Femur (tissue), 1 donor: ENCODE measurements at regions not wholly inside any gene's neighbourhood (a gene's known extent, or its start where the extent isn't known, plus 50 kb on each side); places are given as distances from the start of the nearest gene placed in this dataset.

Experiments used
- DNase-seq: peaks from one replicate; pipeline ENCODE4 v3.0.0-alpha.2; 2017

DNA sequence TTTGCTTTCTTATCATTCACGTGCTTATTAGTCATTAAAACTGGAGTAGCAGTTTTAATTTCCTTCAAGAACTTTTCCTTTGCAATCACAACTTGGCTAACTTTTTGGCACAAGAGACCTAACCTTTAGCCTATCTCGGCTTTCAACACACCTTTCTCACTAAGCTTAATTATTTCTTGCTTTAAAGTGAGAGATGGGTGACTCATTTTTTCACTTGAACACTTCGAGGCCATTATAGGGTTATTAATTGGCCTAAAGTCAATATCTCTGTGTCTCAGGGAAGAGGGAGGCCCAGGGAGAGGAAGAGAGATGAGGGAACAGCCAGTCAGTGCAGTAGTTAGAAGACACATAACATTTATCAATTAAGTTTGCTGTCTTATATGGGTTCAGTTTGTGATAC is 289.8 kb downstream of the RBM43 start:
- no peak for DNase-seq

DNA sequence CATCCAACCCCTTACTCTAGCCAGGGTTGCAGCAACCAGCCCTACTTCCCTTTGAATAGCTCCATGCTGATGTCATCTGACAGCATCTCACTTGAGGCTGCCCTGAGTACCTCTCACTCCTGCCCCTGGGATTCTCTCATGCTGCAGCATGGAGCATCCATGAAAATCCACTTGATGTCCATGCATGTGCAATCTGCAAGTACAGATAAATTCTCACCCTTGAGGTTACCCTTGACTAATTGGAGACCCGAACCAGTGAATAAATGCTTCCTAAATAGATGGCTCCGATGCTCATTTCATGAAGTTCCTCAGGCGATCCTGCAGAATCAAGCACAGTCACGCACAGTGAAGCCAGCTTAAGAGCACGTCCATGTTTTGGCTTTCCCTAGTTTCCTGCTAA is 298.3 kb downstream of the RBM43 start:
- DNase-seq, result no peak

GRCh38 chr2:150955231-150955630 is 306.4 kb downstream of the RBM43 start:
- no peak for DNase-seq

DNA sequence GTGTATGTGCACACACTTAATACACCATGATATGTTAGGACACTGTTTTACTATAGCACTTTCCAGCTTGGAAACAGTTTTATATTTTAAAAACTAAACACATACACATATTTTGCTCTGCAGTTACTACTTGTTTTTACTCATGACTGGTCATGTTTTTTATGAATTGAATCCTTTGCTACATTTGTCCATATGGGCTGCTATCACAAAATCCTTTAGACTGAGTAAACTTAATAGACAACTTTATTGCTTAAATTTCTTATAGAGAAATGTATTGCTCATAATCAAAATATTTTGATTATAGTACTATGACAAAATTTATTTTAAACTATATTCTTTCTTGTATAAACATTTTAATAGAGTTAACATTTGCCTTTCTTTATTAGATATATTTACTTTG is 314.8 kb downstream of the RBM43 start:
- DNase-seq, result no peak

DNA sequence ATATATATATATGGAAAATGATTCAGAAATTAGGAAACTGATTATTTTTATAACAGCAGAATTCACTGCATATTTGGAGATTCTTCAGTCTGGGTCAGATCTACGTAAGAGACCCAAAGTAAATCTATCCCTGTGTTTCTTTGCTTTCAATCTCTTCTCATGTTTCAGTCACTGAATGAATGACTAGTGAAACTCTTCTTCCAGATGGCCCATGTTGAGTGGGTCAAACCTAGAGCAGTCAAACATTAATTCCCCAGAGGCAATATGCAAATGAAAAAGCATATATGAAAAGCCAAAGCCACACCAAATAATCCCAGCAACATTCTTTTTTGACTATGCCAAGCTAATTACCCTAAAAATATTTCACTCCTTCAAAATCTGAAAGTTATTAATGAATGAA is 317.3 kb downstream of the RBM43 start:
- no peak for DNase-seq

GRCh38 chr2:150939087-150939486 is 322.6 kb downstream of the RBM43 start:
- no peak for DNase-seq

GRCh38 chr2:150938527-150938926 is 323.1 kb downstream of the RBM43 start:
- DNase-seq, result no peak

- no peak for DNase-seq
Measured at GRCh38 chr2:150937030-150937429, 324.6 kb downstream of the RBM43 start.

DNA sequence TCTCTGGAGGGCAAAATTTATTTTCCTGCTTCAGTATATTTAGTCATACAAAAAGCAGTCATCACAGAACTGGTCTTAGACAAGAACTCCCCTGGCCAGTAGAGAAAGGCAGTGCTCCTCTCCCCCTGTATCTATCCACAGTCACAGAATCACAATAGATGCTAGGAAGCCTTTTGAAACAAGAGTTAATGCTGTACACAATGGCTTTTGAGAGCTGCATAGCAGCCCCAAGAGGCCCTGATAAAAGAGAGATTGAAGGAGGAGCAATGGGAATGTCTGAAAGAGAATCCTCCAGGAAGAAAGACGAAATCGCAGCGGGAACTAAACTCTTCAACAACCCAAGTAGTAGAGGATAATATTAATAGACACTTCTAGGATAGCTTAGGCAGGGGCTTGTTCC is 330.2 kb downstream of the RBM43 start:
- no peak for DNase-seq

DNA sequence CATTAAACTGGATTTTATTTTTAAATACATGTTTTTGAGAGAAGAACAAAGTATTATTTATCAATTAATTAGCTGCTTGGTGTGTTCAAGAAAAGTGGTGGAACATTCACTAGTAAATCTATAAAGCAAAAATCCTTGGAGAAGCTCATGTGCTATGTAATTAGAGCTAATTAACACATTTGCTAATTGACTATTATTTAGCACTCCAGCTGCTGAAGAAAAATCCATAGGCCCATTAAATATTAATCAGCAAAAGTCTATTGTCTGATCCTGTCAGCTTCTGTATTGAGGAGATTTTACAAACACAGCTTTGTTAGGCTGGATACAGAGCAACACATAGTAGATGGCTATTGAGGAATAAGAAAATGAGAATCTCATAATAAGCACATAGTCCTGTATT is 336.1 kb downstream of the RBM43 start:
- no peak for DNase-seq

DNA sequence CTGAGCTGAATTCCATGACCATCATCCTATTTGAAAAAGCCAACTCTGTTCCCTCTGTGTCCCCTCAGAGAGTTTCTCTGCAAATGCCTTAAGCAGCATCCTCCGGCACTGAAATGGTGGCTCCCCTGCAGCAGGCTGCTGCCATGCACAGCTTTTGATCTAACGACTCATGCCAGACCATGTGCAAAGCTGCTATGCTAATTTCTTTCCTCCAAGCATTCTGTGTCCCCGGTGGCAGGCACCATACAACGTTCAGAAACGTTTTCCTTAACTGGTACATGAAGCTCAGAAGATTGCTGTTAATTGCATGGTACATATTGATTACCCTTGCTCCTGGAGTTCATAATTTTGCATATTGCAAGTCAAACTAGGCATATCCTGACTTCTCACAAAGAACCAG is 336.8 kb downstream of the RBM43 start:
- DNase-seq, result no peak

- peak; percentile 26 for DNase-seq
Measured at GRCh38 chr2:150919901-150920300, 341.8 kb downstream of the RBM43 start.

DNA sequence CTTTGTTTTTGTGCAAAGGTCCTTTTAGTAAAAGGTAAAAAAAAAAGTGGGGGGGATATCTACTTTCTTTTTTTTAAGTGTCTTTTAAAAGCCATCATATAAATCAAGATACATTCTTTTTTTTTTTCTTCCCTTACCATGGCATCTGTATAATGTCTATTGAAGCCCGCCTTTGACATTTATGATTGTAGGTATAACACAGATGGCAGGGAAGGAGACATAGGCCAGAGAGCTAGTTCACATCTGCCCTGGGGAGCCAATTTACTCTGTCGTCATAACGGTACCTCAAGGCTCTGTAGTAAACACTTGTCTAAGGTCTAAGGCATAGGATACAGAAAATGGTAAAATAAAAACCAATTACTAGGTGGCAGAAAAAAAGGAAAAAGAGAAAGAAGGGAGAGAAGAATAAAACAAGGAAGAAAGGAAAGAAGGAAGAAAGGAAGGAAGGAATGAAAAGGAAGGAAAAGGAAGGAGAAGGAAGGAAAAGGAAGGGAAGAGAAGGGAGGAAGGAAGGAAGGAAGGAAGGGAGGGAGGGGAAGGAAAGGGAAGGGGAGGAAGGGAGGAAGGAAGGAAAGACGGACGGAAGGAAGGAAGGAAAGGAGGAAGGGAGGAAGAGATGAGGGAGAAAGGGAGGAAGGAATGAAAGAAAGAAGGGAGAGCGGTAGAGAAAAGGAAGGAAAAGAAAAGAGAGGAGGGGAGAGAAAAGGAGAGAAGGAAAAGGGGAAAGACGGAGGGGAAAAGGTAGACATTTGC is 343.5 kb downstream of the RBM43 start:
- DNase-seq, result no peak

- no peak for DNase-seq
Measured at GRCh38 chr2:150916467-150917396, 344.9 kb downstream of the RBM43 start.

- DNase-seq, result peak; percentile 51
Measured at GRCh38 chr2:150911766-150912280, 349.8 kb downstream of the RBM43 start.

GRCh38 chr2:150909613-150910012 is 352.1 kb downstream of the RBM43 start:
- DNase-seq, result no peak

GRCh38 chr2:150909090-150909489 is 352.6 kb downstream of the RBM43 start:
- DNase-seq, result no peak

DNA sequence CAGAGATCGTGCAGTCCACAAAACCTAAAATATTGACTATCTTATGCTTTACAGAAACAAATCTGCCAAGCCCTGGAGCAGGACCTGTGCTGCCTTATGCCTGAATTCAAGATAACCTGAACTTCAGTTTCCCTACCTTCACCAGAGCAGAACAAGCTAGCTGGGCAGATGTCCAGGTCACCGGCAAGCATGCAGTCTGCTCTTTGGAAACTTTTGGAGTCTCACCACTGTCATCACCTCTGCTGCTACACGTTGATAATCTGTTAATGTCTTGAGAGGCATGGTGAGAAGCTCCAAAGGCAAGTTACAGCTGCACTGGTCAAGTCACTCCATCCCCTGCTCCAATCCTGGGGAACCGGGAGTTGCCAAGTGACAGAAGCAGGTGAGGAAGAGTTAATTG is 354.2 kb downstream of the RBM43 start:
- no peak for DNase-seq

- DNase-seq, result no peak
Measured at GRCh38 chr2:150903461-150903860, 358.2 kb downstream of the RBM43 start.

- no peak for DNase-seq
Measured at GRCh38 chr2:150903055-150903454, 358.6 kb downstream of the RBM43 start.

DNA sequence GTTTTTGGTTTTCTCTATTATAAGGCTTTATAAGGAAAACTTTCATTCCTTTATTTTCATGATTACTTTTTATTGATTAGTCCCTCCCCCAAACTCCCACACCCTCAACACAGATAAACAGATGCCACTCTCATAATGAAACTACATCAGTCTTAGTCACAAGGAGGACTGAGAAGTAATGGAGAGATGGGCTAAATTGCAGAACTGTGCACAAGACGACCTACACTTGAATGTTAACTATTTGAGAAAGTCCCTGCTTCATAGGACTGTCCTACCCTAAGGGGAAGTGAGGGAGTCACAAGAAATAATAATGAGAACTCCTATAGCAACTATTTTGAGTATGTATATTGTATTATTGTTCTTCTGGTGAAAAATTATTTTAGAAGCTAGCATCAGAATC is 360.8 kb downstream of the RBM43 start:
- DNase-seq, result no peak

GRCh38 chr2:150895968-150896367 is 365.7 kb downstream of the RBM43 start:
- no peak for DNase-seq

GRCh38 chr2:150889141-150889540 is 372.5 kb downstream of the RBM43 start:
- no peak for DNase-seq

GRCh38 chr2:150888337-150888736 is 373.3 kb downstream of the RBM43 start:
- DNase-seq, result no peak
